ENCODE measurements at regions not wholly inside any gene's neighbourhood (a gene's known extent, or its start where the extent isn't known, plus 50 kb on each side); places are given as distances from the start of the nearest gene placed in this dataset.

- no peak for TF ChIP-seq CTCF (IDR thresholded peaks at IDR 0.05; ENCODE audit: poor library complexity)
- TF ChIP-seq EZH2 (IDR thresholded peaks at IDR 0.05; ENCODE audit: borderline replicate concordance) = no peak
These were observed 58.3 kb upstream of the RANBP6 start for GRCh38 chr9:6073731-6074130.

Data from hepatocyte (in vitro differentiated cells).